ENCODE measurements at regions not wholly inside any gene's neighbourhood (a gene's known extent, or its start where the extent isn't known, plus 50 kb on each side); places are given as distances from the start of the nearest gene placed in this dataset.

GRCh38 chr2:120865656-120866055 lies 130.0 kb downstream of the GLI2 start:
- Histone ChIP-seq H3K9me3 (ENCODE audit: control insufficient read depth in 1 of 2, low read length in 2 of 2) (no peaks in the 10 kb centered on the region), H3K4me3 (ENCODE audit: low read depth in 1 of 2, low read length in 2 of 2) (no peak overlapping the region), H3K9ac (ENCODE audit: low read depth in 1 of 2, low read length in 2 of 2) (no peak overlapping the region), H3K4me1 (ENCODE audit: control insufficient read depth in 1 of 2, insufficient read depth in 2 of 2, low read length in 2 of 2) (peaks cover 0 to 3% of the 10 kb centered on the region in 2 donors), H3K36me3 (ENCODE audit: control insufficient read depth in 1 of 2, insufficient read depth in 2 of 2, low read length in 2 of 2) (no peaks in the 10 kb centered on the region), H3K27ac (ENCODE audit: low read depth, low read length) (no peak overlapping the region), H3K27me3 (ENCODE audit: control insufficient read depth in 1 of 2, insufficient read depth in 2 of 2, low read length in 2 of 2) (peaks cover 10 to 37% of the 10 kb centered on the region in 2 donors)

- no peaks in the 10 kb centered on the region for H3K36me3 ChIP-seq (ENCODE audit: control insufficient read depth in 1 of 2, insufficient read depth in 2 of 2, low read length in 2 of 2)
- no peak overlapping the region for H3K9ac ChIP-seq (ENCODE audit: low read depth in 1 of 2, low read length in 2 of 2)
- H3K4me1 ChIP-seq (ENCODE audit: control insufficient read depth in 1 of 2, insufficient read depth in 2 of 2, low read length in 2 of 2): peaks cover 0 to 3% of the 10 kb centered on the region in 2 donors
- peaks cover 10 to 40% of the 10 kb centered on the region in 2 donors for H3K27me3 ChIP-seq (ENCODE audit: control insufficient read depth in 1 of 2, insufficient read depth in 2 of 2, low read length in 2 of 2)
- H3K9me3 ChIP-seq (ENCODE audit: control insufficient read depth in 1 of 2, low read length in 2 of 2): no peaks in the 10 kb centered on the region
- H3K27ac ChIP-seq (ENCODE audit: low read depth, low read length): no peak overlapping the region
- H3K4me3 ChIP-seq (ENCODE audit: low read depth in 1 of 2, low read length in 2 of 2): no peak overlapping the region
Observed at GRCh38 chr2:120866071-120866470, 130.4 kb downstream of the GLI2 start.

- H3K4me1 ChIP-seq (ENCODE audit: control insufficient read depth in 1 of 2, insufficient read depth in 2 of 2, low read length in 2 of 2): peaks cover 0 to 3% of the 10 kb centered on the region in 2 donors
- H3K4me3 ChIP-seq (ENCODE audit: low read depth in 1 of 2, low read length in 2 of 2): no peak overlapping the region
- H3K36me3 ChIP-seq (ENCODE audit: control insufficient read depth in 1 of 2, insufficient read depth in 2 of 2, low read length in 2 of 2): no peaks in the 10 kb centered on the region
- no peak overlapping the region for H3K27ac ChIP-seq (ENCODE audit: low read depth, low read length)
- peaks cover 10 to 40% of the 10 kb centered on the region in 2 donors for H3K27me3 ChIP-seq (ENCODE audit: control insufficient read depth in 1 of 2, insufficient read depth in 2 of 2, low read length in 2 of 2)
- H3K9ac ChIP-seq (ENCODE audit: low read depth in 1 of 2, low read length in 2 of 2): no peak overlapping the region
- no peaks in the 10 kb centered on the region for H3K9me3 ChIP-seq (ENCODE audit: control insufficient read depth in 1 of 2, low read length in 2 of 2)
Observed at GRCh38 chr2:120866483-120867140, 130.9 kb downstream of the GLI2 start.

GRCh38 chr2:120867290-120868241 lies 131.9 kb downstream of the GLI2 start:
- H3K36me3 ChIP-seq (ENCODE audit: control insufficient read depth in 1 of 2, insufficient read depth in 2 of 2, low read length in 2 of 2): no peaks in the 10 kb centered on the region
- peak overlapping the region; percentile 56 for H3K27ac ChIP-seq (ENCODE audit: low read depth, low read length)
- peaks cover 0 to 3% of the 10 kb centered on the region in 2 donors for H3K4me1 ChIP-seq (ENCODE audit: control insufficient read depth in 1 of 2, insufficient read depth in 2 of 2, low read length in 2 of 2)
- no peak overlapping the region for H3K4me3 ChIP-seq (ENCODE audit: low read depth in 1 of 2, low read length in 2 of 2)
- H3K9me3 ChIP-seq (ENCODE audit: control insufficient read depth in 1 of 2, low read length in 2 of 2): no peaks in the 10 kb centered on the region
- H3K27me3 ChIP-seq (ENCODE audit: control insufficient read depth in 1 of 2, insufficient read depth in 2 of 2, low read length in 2 of 2): peaks cover 10 to 40% of the 10 kb centered on the region in 2 donors
- no peak overlapping the region for H3K9ac ChIP-seq (ENCODE audit: low read depth in 1 of 2, low read length in 2 of 2)

- Histone ChIP-seq H3K36me3 (ENCODE audit: control insufficient read depth in 1 of 2, insufficient read depth in 2 of 2, low read length in 2 of 2) (no peaks in the 10 kb centered on the region), H3K4me1 (ENCODE audit: control insufficient read depth in 1 of 2, insufficient read depth in 2 of 2, low read length in 2 of 2) (peaks cover 0 to 3% of the 10 kb centered on the region in 2 donors), H3K9me3 (ENCODE audit: control insufficient read depth in 1 of 2, low read length in 2 of 2) (no peaks in the 10 kb centered on the region), H3K27ac (ENCODE audit: low read depth, low read length) (no peak overlapping the region), H3K27me3 (ENCODE audit: control insufficient read depth in 1 of 2, insufficient read depth in 2 of 2, low read length in 2 of 2) (peaks cover 10 to 40% of the 10 kb centered on the region in 2 donors), H3K9ac (ENCODE audit: low read depth in 1 of 2, low read length in 2 of 2) (no peak overlapping the region), H3K4me3 (ENCODE audit: low read depth in 1 of 2, low read length in 2 of 2) (no peak overlapping the region)
Observed at GRCh38 chr2:120868366-120868765, 132.7 kb downstream of the GLI2 start.

- H3K27me3 ChIP-seq (ENCODE audit: control insufficient read depth in 1 of 2, insufficient read depth in 2 of 2, low read length in 2 of 2): peaks cover 10 to 40% of the 10 kb centered on the region in 2 donors
- H3K9me3 ChIP-seq (ENCODE audit: control insufficient read depth in 1 of 2, low read length in 2 of 2): no peaks in the 10 kb centered on the region
- no peak overlapping the region for H3K4me3 ChIP-seq (ENCODE audit: low read depth in 1 of 2, low read length in 2 of 2)
- H3K27ac ChIP-seq (ENCODE audit: low read depth, low read length): no peak overlapping the region
- no peak overlapping the region for H3K9ac ChIP-seq (ENCODE audit: low read depth in 1 of 2, low read length in 2 of 2)
- peaks cover 0 to 3% of the 10 kb centered on the region in 2 donors for H3K4me1 ChIP-seq (ENCODE audit: control insufficient read depth in 1 of 2, insufficient read depth in 2 of 2, low read length in 2 of 2)
- H3K36me3 ChIP-seq (ENCODE audit: control insufficient read depth in 1 of 2, insufficient read depth in 2 of 2, low read length in 2 of 2): no peaks in the 10 kb centered on the region
Observed at GRCh38 chr2:120869036-120869729, 133.5 kb downstream of the GLI2 start.

GRCh38 chr2:120869730-120870466 lies 134.2 kb downstream of the GLI2 start:
- Histone ChIP-seq H3K27me3 (ENCODE audit: control insufficient read depth in 1 of 2, insufficient read depth in 2 of 2, low read length in 2 of 2) (peaks cover 10 to 40% of the 10 kb centered on the region in 2 donors), H3K27ac (ENCODE audit: low read depth, low read length) (no peak overlapping the region), H3K4me3 (ENCODE audit: low read depth in 1 of 2, low read length in 2 of 2) (no peak overlapping the region), H3K9me3 (ENCODE audit: control insufficient read depth in 1 of 2, low read length in 2 of 2) (no peaks in the 10 kb centered on the region), H3K9ac (ENCODE audit: low read depth in 1 of 2, low read length in 2 of 2) (no peak overlapping the region), H3K36me3 (ENCODE audit: control insufficient read depth in 1 of 2, insufficient read depth in 2 of 2, low read length in 2 of 2) (no peaks in the 10 kb centered on the region), H3K4me1 (ENCODE audit: control insufficient read depth in 1 of 2, insufficient read depth in 2 of 2, low read length in 2 of 2) (peaks cover 0 to 6% of the 10 kb centered on the region in 2 donors)

GRCh38 chr2:120870467-120870788 lies 134.8 kb downstream of the GLI2 start:
- Histone ChIP-seq H3K27ac (ENCODE audit: low read depth, low read length) (no peak overlapping the region), H3K27me3 (ENCODE audit: control insufficient read depth in 1 of 2, insufficient read depth in 2 of 2, low read length in 2 of 2) (peaks cover 10 to 40% of the 10 kb centered on the region in 2 donors), H3K4me3 (ENCODE audit: low read depth in 1 of 2, low read length in 2 of 2) (no peak overlapping the region), H3K9ac (ENCODE audit: low read depth in 1 of 2, low read length in 2 of 2) (no peak overlapping the region), H3K36me3 (ENCODE audit: control insufficient read depth in 1 of 2, insufficient read depth in 2 of 2, low read length in 2 of 2) (no peaks in the 10 kb centered on the region), H3K4me1 (ENCODE audit: control insufficient read depth in 1 of 2, insufficient read depth in 2 of 2, low read length in 2 of 2) (peaks cover 0 to 8% of the 10 kb centered on the region in 2 donors), H3K9me3 (ENCODE audit: control insufficient read depth in 1 of 2, low read length in 2 of 2) (no peaks in the 10 kb centered on the region)

GRCh38 chr2:120871016-120871635 lies 135.5 kb downstream of the GLI2 start:
- peaks cover 0 to 8% of the 10 kb centered on the region in 2 donors for H3K4me1 ChIP-seq (ENCODE audit: control insufficient read depth in 1 of 2, insufficient read depth in 2 of 2, low read length in 2 of 2)

More at GRCh38 chr2:120871016-120871635, 135.5 kb downstream of the GLI2 start:
- Histone ChIP-seq H3K9me3 (ENCODE audit: control insufficient read depth in 1 of 2, low read length in 2 of 2) (no peaks in the 10 kb centered on the region), H3K27ac (ENCODE audit: low read depth, low read length) (no peak overlapping the region), H3K4me3 (ENCODE audit: low read depth in 1 of 2, low read length in 2 of 2) (no peak overlapping the region), H3K36me3 (ENCODE audit: control insufficient read depth in 1 of 2, insufficient read depth in 2 of 2, low read length in 2 of 2) (no peaks in the 10 kb centered on the region), H3K9ac (ENCODE audit: low read depth in 1 of 2, low read length in 2 of 2) (no peak overlapping the region), H3K27me3 (ENCODE audit: control insufficient read depth in 1 of 2, insufficient read depth in 2 of 2, low read length in 2 of 2) (peaks cover 10 to 39% of the 10 kb centered on the region in 2 donors)
